Cardiac fibroblast (primary cell): ENCODE measurements at regions not wholly inside any gene's neighbourhood (a gene's known extent, or its start where the extent isn't known, plus 50 kb on each side); places are given as distances from the start of the nearest gene placed in this dataset.
A peak's percentile ranks its signal among the peaks of the same experiment; 100 is the strongest.

Experiments
- DNase-seq, 2 donors: peaks; one replicate each; pipeline versions ENCODE4 v3.0.0 to v3.0.0-alpha.2; 2010; ENCODE audit warnings: low read depth in 2 of 2
- H3K4me3 ChIP-seq, 2 donors: replicated peaks in 1 of 2; 1 replicate in 1 of 2; 2 replicates in 1 of 2; pipeline ENCODE4 v1.5.1; 2011; ENCODE audit warnings: low read depth in 2 of 2, low read length in 2 of 2, mild to moderate bottlenecking in 2 of 2, moderate library complexity in 1 of 2
- CTCF ChIP-seq: IDR thresholded peaks from one replicate; pipeline ENCODE4 v1.5.1; 2011; ENCODE audit warnings: low read depth, mild to moderate bottlenecking, low read length, inconsistent platforms

- DNase-seq = peak; percentile 96 to 97
- no peak for TF ChIP-seq CTCF
- no peak overlapping the region for H3K4me3 ChIP-seq
These were observed 112.8 kb upstream of the ATXN3L start for GRCh38 chrX:13432414-13433297.

GRCh38 chrX:13430136-13430827 lies 110.4 kb upstream of the ATXN3L start:
- no peak for TF ChIP-seq CTCF
- DNase-seq = peak in 1 of 2 donors; percentile 39
- H3K4me3 ChIP-seq = no peak overlapping the region

- no peak for TF ChIP-seq CTCF
- no peak overlapping the region for H3K4me3 ChIP-seq
- DNase-seq = peak; percentile 75 to 90
These were observed 108.4 kb upstream of the ATXN3L start for GRCh38 chrX:13428053-13428786.

- no peak for TF ChIP-seq CTCF
- no peak for DNase-seq
- peak overlapping the region in 1 of 2 donors; percentile 10 for H3K4me3 ChIP-seq
These were observed 107.7 kb upstream of the ATXN3L start for GRCh38 chrX:13427441-13428052.

GRCh38 chrX:13420545-13421183 lies 100.8 kb upstream of the ATXN3L start:
- no peak for TF ChIP-seq CTCF
- H3K4me3 ChIP-seq = no peak overlapping the region
- DNase-seq = peak in 1 of 2 donors; percentile 8

GRCh38 chrX:13419918-13420317 lies 100.1 kb upstream of the ATXN3L start:
- no peak for TF ChIP-seq CTCF
- H3K4me3 ChIP-seq = no peak overlapping the region
- no peak for DNase-seq
